Choroid plexus epithelial cell (primary cell): ENCODE measurements at regions not wholly inside any gene's neighbourhood (a gene's known extent, or its start where the extent isn't known, plus 50 kb on each side); places are given as distances from the start of the nearest gene placed in this dataset.
A peak's percentile ranks its signal among the peaks of the same experiment; 100 is the strongest.

ENCODE experiments used
- DNase-seq: peaks from one replicate; pipeline ENCODE4 v3.0.0-alpha.2; 2010; ENCODE audit warnings: low read depth
- H3K4me3 ChIP-seq: 2 replicates; pipeline ENCODE4 v1.5.1; 2011; ENCODE audit warnings: low read depth, mild to moderate bottlenecking, control low read depth, low read length, moderate library complexity
- TF ChIP-seq, protein P1 (sequence below): conservative IDR thresholded peaks from 2 replicates; pipeline ENCODE4 v1.5.1; 2011; ENCODE audit warnings: low read depth, mild to moderate bottlenecking, control low read depth, inconsistent platforms, low read length, moderate library complexity

DNA sequence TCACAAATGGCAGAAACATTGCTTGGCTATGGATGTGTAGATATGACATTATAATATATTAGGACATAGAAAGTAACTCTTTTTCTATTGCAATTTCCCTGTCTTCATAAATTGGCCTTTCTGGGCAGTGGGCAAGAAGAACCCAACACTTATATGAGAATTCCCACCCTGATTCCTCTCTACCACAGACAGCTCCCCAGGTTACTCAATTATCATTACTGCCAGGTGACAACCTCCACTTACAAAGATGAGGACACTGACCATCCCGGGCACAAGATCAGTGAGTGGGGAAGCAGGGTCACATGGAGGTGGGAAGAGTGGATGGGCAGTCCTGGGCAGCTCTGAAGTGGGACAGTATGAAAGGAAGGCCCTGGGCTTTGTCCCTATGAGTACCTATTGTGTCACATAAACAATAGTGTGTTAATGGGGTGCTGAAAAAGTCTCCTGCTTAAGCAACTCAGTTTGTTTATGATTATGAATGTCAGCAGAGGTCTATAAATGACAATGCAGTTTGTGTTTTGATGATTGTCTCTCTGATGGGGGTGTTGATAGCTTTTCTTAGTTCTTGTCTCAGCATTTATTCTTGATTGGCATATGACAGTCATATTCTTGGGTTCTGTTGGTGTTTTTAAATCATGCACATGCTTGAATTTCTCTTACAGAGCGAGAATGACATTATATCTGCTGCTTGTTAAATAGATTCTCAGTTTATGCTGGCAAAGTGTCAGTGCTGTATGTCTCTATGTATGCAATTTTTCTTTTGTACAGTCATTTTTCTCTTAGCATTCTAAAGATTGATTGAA is 99.9 kb downstream of the SLIT2 start:
- H3K4me3 ChIP-seq, result no peak overlapping the region
- no peak for DNase-seq
- TF ChIP-seq, protein P1, sequence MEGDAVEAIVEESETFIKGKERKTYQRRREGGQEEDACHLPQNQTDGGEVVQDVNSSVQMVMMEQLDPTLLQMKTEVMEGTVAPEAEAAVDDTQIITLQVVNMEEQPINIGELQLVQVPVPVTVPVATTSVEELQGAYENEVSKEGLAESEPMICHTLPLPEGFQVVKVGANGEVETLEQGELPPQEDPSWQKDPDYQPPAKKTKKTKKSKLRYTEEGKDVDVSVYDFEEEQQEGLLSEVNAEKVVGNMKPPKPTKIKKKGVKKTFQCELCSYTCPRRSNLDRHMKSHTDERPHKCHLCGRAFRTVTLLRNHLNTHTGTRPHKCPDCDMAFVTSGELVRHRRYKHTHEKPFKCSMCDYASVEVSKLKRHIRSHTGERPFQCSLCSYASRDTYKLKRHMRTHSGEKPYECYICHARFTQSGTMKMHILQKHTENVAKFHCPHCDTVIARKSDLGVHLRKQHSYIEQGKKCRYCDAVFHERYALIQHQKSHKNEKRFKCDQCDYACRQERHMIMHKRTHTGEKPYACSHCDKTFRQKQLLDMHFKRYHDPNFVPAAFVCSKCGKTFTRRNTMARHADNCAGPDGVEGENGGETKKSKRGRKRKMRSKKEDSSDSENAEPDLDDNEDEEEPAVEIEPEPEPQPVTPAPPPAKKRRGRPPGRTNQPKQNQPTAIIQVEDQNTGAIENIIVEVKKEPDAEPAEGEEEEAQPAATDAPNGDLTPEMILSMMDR, result no peak

DNA sequence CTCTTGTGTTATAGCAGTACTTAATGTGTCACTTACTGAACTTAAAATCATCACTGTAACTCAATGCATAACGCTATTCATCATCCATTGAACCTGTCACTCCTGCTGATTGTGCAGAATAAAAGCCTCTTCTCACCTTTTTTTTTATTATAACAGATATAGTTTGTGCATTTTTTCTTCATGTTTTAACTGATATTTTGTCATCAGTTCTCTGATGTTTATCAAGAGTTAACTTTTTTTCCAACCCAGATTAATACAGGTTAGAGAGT is 100.4 kb downstream of the SLIT2 start:
- TF ChIP-seq, protein P1, result no peak
- H3K4me3 ChIP-seq, result no peak overlapping the region
- DNase-seq, result no peak

DNA sequence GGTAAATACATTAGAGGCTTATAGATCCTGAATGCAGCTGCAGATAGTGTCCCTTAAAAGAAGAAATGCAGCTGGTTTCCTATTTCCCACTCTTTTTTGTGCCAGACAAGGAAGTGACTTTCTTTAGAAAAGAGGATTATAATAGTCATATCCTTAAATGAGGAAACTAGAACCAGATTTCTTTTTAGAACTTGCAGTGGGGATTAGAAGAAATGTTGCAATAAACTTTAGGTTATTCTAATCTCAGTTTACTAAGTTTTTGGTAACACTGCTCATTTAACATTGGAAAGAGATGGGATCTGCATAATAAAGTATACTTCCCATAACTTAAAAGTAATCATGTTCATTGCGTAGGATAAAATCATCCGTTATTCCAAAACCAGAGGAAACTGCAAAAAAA is 101.9 kb downstream of the SLIT2 start:
- TF ChIP-seq, protein P1, result no peak
- no peak overlapping the region for H3K4me3 ChIP-seq
- DNase-seq, result no peak

DNA sequence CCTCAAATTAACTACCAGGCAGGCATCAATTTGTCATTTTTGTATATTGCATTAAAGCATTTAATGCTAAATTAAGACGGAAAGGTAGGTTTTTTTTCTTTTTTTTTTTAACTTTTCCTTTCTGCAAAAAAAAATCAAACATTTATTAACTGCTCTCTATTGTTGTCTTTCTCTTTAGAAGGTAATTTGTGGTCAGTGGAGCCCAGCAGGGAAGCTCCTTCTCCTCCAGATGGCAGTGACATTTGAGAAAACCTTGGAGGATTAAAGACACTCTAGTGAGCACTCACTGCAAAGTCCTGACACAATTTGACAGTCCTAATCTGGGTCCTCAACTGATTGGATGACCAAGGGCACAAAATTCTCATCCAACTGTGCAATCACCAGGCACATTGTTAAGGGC is 102.4 kb downstream of the SLIT2 start:
- H3K4me3 ChIP-seq, result no peak overlapping the region
- DNase-seq, result no peak
- TF ChIP-seq, protein P1, result peak; percentile 6

DNA sequence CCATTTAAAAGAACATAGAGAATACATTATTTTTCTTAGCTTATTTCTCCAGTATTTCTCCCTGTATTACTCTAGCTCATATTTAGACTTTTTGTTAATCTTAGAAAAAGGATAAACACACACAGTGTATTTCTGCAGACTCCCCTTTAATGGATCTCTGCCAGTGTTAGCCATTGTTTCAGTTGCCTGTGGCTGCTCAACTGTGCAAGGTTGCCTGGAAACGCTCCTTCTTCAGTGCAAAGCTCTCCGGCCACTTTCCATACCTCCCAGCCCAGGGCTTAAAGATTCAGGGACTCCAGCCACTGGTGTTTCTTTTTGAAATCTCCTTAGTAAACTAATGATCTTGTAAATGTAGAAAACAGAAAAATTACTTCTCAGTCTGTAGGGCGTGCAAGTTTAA is 104.9 kb downstream of the SLIT2 start:
- TF ChIP-seq, protein P1, result no peak
- H3K4me3 ChIP-seq, result no peak overlapping the region
- peak; percentile 43 for DNase-seq

DNA sequence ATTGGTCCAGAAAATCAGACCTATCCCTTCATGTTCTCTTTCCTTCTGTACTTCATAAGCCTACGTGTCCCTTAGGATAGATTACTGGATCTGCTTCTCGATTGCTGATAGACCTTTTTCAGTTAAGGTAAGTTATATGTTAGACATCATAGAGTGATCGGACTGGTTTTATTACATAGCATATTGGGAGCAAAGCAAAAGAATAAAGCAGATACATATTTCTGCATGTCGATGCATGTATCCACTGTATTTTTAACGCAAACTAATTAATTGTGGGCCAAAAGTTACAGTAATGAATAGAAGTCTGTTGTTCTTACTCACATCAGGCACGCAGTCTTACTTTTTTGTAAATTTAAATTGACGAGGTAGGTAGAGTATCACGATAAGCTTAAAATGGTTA is 106.4 kb downstream of the SLIT2 start:
- H3K4me3 ChIP-seq, result no peak overlapping the region
- no peak for DNase-seq
- TF ChIP-seq, protein P1, result no peak

DNA sequence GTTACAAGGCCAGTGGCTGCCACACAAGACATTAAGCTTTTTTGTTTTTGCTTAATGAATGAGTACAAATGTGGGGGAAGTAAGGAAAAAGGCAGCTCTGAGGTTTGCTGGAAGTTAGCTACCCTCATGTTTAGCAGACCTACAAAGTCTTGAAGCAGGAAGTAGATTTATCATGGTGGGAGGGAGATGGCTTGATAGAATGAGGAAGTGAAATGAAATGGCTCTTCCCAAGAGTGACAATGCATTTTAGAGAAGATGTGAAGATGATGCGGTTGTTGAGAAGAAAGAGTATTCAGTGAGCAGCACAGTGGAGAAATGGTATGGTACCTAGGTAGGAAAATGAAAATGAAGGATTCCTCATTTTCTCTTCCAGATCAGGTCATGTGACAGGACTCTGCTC is 108.0 kb downstream of the SLIT2 start:
- TF ChIP-seq, protein P1, result no peak
- no peak for DNase-seq

More for the DNA sequence above, 108.0 kb downstream of the SLIT2 start:
- no peak overlapping the region for H3K4me3 ChIP-seq
